WI38 (cell line): ENCODE measurements at regions not wholly inside any gene's neighbourhood (a gene's known extent, or its start where the extent isn't known, plus 50 kb on each side); places are given as distances from the start of the nearest gene placed in this dataset.

Experiments
- H3K4me3 ChIP-seq: 2 replicates; pipeline ENCODE4 v1.5.1; 2011; ENCODE audit warnings: low read depth, mild to moderate bottlenecking, control low read depth, low read length
- TF ChIP-seq, protein P1 (sequence below): IDR thresholded peaks from 2 replicates; pipeline ENCODE4 v1.5.1; 2012; ENCODE audit warnings: low read depth, mild to moderate bottlenecking, control low read depth, low read length

GRCh38 chr2:177161741-177162460 lies 50.7 kb upstream of the HNRNPA3 start:
- H3K4me3 ChIP-seq, result no peak overlapping the region
- TF ChIP-seq, protein P1, sequence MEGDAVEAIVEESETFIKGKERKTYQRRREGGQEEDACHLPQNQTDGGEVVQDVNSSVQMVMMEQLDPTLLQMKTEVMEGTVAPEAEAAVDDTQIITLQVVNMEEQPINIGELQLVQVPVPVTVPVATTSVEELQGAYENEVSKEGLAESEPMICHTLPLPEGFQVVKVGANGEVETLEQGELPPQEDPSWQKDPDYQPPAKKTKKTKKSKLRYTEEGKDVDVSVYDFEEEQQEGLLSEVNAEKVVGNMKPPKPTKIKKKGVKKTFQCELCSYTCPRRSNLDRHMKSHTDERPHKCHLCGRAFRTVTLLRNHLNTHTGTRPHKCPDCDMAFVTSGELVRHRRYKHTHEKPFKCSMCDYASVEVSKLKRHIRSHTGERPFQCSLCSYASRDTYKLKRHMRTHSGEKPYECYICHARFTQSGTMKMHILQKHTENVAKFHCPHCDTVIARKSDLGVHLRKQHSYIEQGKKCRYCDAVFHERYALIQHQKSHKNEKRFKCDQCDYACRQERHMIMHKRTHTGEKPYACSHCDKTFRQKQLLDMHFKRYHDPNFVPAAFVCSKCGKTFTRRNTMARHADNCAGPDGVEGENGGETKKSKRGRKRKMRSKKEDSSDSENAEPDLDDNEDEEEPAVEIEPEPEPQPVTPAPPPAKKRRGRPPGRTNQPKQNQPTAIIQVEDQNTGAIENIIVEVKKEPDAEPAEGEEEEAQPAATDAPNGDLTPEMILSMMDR, result peak; percentile 47
